HEK293T (cell line): ENCODE measurements at regions not wholly inside any gene's neighbourhood (a gene's known extent, or its start where the extent isn't known, plus 50 kb on each side); places are given as distances from the start of the nearest gene placed in this dataset.

ENCODE experiments used
- ARNT ChIP-seq: fragments of 450-650 bp; IDR thresholded peaks from 2 replicates; pipeline ENCODE4 v1.6.1; 2017; ENCODE audit warnings: mild to moderate bottlenecking
- FOXK2 ChIP-seq: fragments of 450-650 bp; IDR thresholded peaks from 2 replicates; pipeline ENCODE4 v1.6.1; 2016; ENCODE audit warnings: mild to moderate bottlenecking
- FOXM1 ChIP-seq: fragments of 450-650 bp; IDR thresholded peaks from 2 replicates; pipeline ENCODE4 v1.6.1; 2017; ENCODE audit warnings: mild to moderate bottlenecking, borderline replicate concordance
- LEF1 ChIP-seq: fragments of 450-650 bp; IDR thresholded peaks from 2 replicates; pipeline ENCODE4 v1.6.1; 2017; ENCODE audit warnings: mild to moderate bottlenecking, borderline replicate concordance
- SP1 ChIP-seq: fragments of 450-650 bp; IDR thresholded peaks from 2 replicates; pipeline ENCODE4 v1.6.1; 2017

DNA sequence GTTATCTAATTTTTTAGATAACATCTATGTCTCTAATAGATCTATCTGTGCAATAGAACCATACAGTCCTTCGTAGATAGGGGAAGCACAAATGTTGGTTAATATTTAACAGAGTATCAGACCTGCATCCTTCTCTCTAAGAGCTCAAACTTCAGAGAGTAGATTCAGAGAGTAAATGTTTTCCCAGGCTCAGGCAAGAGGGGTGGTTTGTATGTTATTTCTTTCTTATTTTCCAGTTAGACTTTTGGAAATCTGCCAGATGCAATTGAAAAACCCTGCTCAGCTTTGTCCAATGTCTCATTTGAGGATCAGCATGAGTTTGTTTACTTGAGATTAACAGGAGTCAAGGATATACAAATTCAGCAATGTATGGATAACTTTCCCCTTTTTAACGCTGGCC, 361.9 kb downstream of the BCKDHB start:
- TF ChIP-seq SP1 = no peak
- no peak for TF ChIP-seq FOXK2
- TF ChIP-seq LEF1 = no peak
- TF ChIP-seq ARNT = no peak
- TF ChIP-seq FOXM1 = no peak
